K562 (cell line): ENCODE measurements at regions not wholly inside any gene's neighbourhood (a gene's known extent, or its start where the extent isn't known, plus 50 kb on each side); places are given as distances from the start of the nearest gene placed in this dataset.

ENCODE experiments used
- ATAC-seq: fragments of 200-7000 bp; cut with Tn5 transposase; 3 replicates; pipeline ENCODE4 v1.9.1; 2020; ENCODE audit warnings: moderate library complexity
- BruUV-seq: library from RNA; stranded (reverse); fragments of 400-500 nt; replicated peaks from 2 replicates; lab custom pipeline; 2021; lab: Mats Ljungman, UMichigan
- CTCF ChIA-PET: fragments of 300-600 bp; formaldehyde crosslinking; extraction: SDS; loops from one replicate; lab custom pipeline; 2021; ENCODE audit warnings: low intra/inter-chr PET ratio; lab: Yijun Ruan, JAX
- POLR2A ChIA-PET: fragments of 300-600, 350-650 bp; sonication (Branson Sonifier 250); formaldehyde crosslinking; extraction: SDS; loops from one replicate; lab custom pipeline; 2021; ENCODE audit warnings: antibody characterized with exemption, inconsistent platforms; lab: Yijun Ruan, JAX
- DNase-seq, 4 experiments: peaks; one replicate each; pipeline versions ENCODE4 v3.0.0 to v3.0.0-alpha.2; 2011 to 2018; ENCODE audit warnings: low spot score in 3 of 4, mixed read lengths in 3 of 4; ENCODE audit errors: extremely low read depth in 1 of 4
- FAIRE-seq: peaks from 2 replicates; lab custom pipeline; 2011; peaks lifted over from hg19 to GRCh38; lab: Jason Lieb, UNC
- H2AFZ ChIP-seq: 2 replicates; pipeline ENCODE4 v1.6.0; 2011; ENCODE audit warnings: low read depth, low read length, control low read depth, inconsistent platforms
- H3K27ac ChIP-seq: fragments of 200-600 bp; 3 replicates; pipeline ENCODE4 v1.8.0; 2011; ENCODE audit warnings: low read depth, mild to moderate bottlenecking, control low read depth, inconsistent platforms, low read length, moderate library complexity, mixed read lengths; ENCODE audit errors: extremely low read depth
- H3K27me3 ChIP-seq, 2 experiments: fragments of 300-600 bp in 1 of 2; 2 replicates in 1 of 2; 3 replicates in 1 of 2; pipeline versions ENCODE4 v1.6.0 to v1.8.0; 2011; ENCODE audit warnings: inconsistent platforms in 2 of 2, low read length in 2 of 2, mild to moderate bottlenecking in 1 of 2, mixed read lengths in 1 of 2, moderate library complexity in 1 of 2; ENCODE audit not compliant: control insufficient read depth in 2 of 2, insufficient read depth in 2 of 2
- H3K36me3 ChIP-seq: fragments of 300-600 bp; 3 replicates; pipeline ENCODE4 v1.8.0; 2011; ENCODE audit warnings: mild to moderate bottlenecking, low read length, inconsistent platforms; ENCODE audit not compliant: control insufficient read depth, insufficient read depth
- H3K4me1 ChIP-seq, 2 experiments: fragments of 200-600 bp in 1 of 2; replicated peaks in 1 of 2; 2 replicates in 1 of 2; 3 replicates in 1 of 2; pipeline versions ENCODE4 v1.5.1 to v1.8.0; 2011; ENCODE audit warnings: inconsistent platforms in 2 of 2, low read length in 2 of 2, mild to moderate bottlenecking in 1 of 2, mixed read lengths in 1 of 2, moderate library complexity in 1 of 2; ENCODE audit not compliant: control insufficient read depth in 2 of 2, insufficient read depth in 2 of 2
- H3K4me2 ChIP-seq: 2 replicates; pipeline ENCODE4 v1.6.1; 2011; ENCODE audit warnings: low read length, control low read depth, inconsistent platforms, mixed read lengths; ENCODE audit not compliant: insufficient read depth
- H3K4me3 ChIP-seq: fragments of 200-600 bp; sonication (generic), shearing (Covaris generic); 2 replicates; pipeline ENCODE4 v1.5.1; 2016; ENCODE audit warnings: control low read depth, inconsistent platforms
- H3K79me2 ChIP-seq: fragments of 200-600 bp; 3 replicates; pipeline ENCODE4 v1.8.0; 2011; ENCODE audit warnings: low read length, inconsistent platforms; ENCODE audit not compliant: control insufficient read depth, insufficient read depth
- H3K9ac ChIP-seq, 2 experiments: 2 replicates each; pipeline versions ENCODE4 v1.6.0 to v1.6.1; 2011; ENCODE audit warnings: low read depth in 2 of 2, low read length in 2 of 2, control low read depth in 1 of 2, inconsistent platforms in 1 of 2, mild to moderate bottlenecking in 1 of 2, mixed read lengths in 1 of 2; ENCODE audit not compliant: insufficient read depth in 1 of 2
- H3K9me1 ChIP-seq: one replicate; pipeline ENCODE4 v1.6.0; 2011; ENCODE audit warnings: inconsistent platforms, mild to moderate bottlenecking, low read length, moderate library complexity; ENCODE audit not compliant: control insufficient read depth, insufficient read depth
- H3K9me3 ChIP-seq: replicated peaks from 2 replicates; pipeline ENCODE4 v1.5.1; 2011; ENCODE audit warnings: low read depth, low read length, inconsistent platforms; ENCODE audit not compliant: control insufficient read depth, insufficient read depth
- H4K20me1 ChIP-seq: replicated peaks from 2 replicates; pipeline ENCODE4 v1.6.1; 2011; ENCODE audit warnings: low read length, inconsistent platforms, mixed read lengths; ENCODE audit not compliant: control insufficient read depth, insufficient read depth
- CBX1 ChIP-seq: sonication (generic); IDR thresholded peaks from 2 replicates; pipeline ENCODE4 v1.6.1; 2016; ENCODE audit warnings: antibody characterized with exemption, low read depth, mild to moderate bottlenecking
- DACH1 ChIP-seq: fragments of 450-650 bp; IDR thresholded peaks from 2 replicates; pipeline ENCODE4 v1.6.1; 2018; ENCODE audit not compliant: partially characterized antibody
- DMBX1 ChIP-seq: fragments of 250-450 bp; sonication (Bioruptor Pico); IDR thresholded peaks from 2 replicates; pipeline ENCODE4 v1.8.0; 2022; ENCODE audit warnings: inconsistent platforms, mild to moderate bottlenecking, moderate library complexity, borderline replicate concordance
- ESRRB ChIP-seq: fragments of 250-450 bp; sonication (Bioruptor Pico); IDR thresholded peaks from 2 replicates; pipeline ENCODE4 v1.5.0; 2020; ENCODE audit warnings: mild to moderate bottlenecking, moderate library complexity, borderline replicate concordance
- GTF2F1 ChIP-seq: IDR thresholded peaks from 2 replicates; pipeline ENCODE4 v1.6.1; 2011; ENCODE audit warnings: low read depth, low read length, improper control_type of control experiment
- IFI16 ChIP-seq: fragments of 250-450 bp; sonication (Bioruptor Pico); IDR thresholded peaks from 2 replicates; pipeline ENCODE4 v2.1.2; 2022; ENCODE audit warnings: mild to moderate bottlenecking, inconsistent platforms
- KAT7 ChIP-seq: sonication (generic); formaldehyde crosslinking; IDR thresholded peaks from 2 replicates; pipeline ENCODE4 v1.8.0; 2022; ENCODE audit warnings: missing genetic modification reagents, mild to moderate bottlenecking, borderline replicate concordance
- MEIS2 ChIP-seq: fragments of 450-650 bp; IDR thresholded peaks from 2 replicates; pipeline ENCODE4 v1.6.1; 2014; ENCODE audit warnings: mild to moderate bottlenecking; ENCODE audit not compliant: partially characterized antibody
- MIER1 ChIP-seq: fragments of 450-650 bp; IDR thresholded peaks from 2 replicates; pipeline ENCODE4 v1.6.1; 2016; ENCODE audit warnings: antibody characterized with exemption, mild to moderate bottlenecking, low read depth
- SAFB ChIP-seq: fragments of 200-400 bp; formaldehyde crosslinking; IDR thresholded peaks from 2 replicates; pipeline ENCODE4 v1.6.1; 2017; ENCODE audit warnings: low read depth, low read length, borderline replicate concordance
- TEAD2 ChIP-seq: fragments of 450-650 bp; IDR thresholded peaks from 2 replicates; pipeline ENCODE4 v1.6.1; 2016; ENCODE audit warnings: missing genetic modification characterization, control low read depth, missing compliant biosample characterization
- TFAP4 ChIP-seq: sonication (generic); formaldehyde crosslinking; IDR thresholded peaks from 2 replicates; pipeline ENCODE4 v1.8.0; 2022; ENCODE audit warnings: missing genetic modification reagents, mild to moderate bottlenecking, moderate library complexity, borderline replicate concordance
- ZNF174 ChIP-seq: fragments of 250-450 bp; sonication (Bioruptor Pico); IDR thresholded peaks from 2 replicates; pipeline ENCODE4 v1.4.0; 2020; ENCODE audit warnings: mild to moderate bottlenecking
- ZNF740 ChIP-seq, 3 experiments: fragments of 200-800 bp in 1 of 3; sonication (Bioruptor generic) in 1 of 3; sonication (generic) in 1 of 3; formaldehyde crosslinking in 1 of 3; IDR thresholded peaks; 2 replicates each; pipeline versions ENCODE4 v1.6.1 to v1.8.0; 2016 to 2022; ENCODE audit warnings: mild to moderate bottlenecking in 2 of 3, missing compliant biosample characterization in 2 of 3, missing genetic modification characterization in 2 of 3, missing genetic modification reagents in 1 of 3
- WGBS: fragments of 100-300 bp; shearing (Covaris generic); methylation state at CpG from one replicate; pipeline ENCODE4 v1.1.6; 2016; ENCODE audit warnings: low coverage, mixed read lengths; ENCODE audit not compliant: insufficient coverage; ENCODE audit errors: missing lambda C conversion rate; 5-methylcytosine and 5-hydroxymethylcytosine counted together
- in situ Hi-C: fragments of 300-500 bp; cut with MboI; formaldehyde crosslinking; loops from 4 replicates; pipeline ENCODE4 v1.15.0; 2018; ENCODE audit warnings: inconsistent platforms, mixed read lengths
- intact Hi-C: fragments of 100-400 bp; cut with micrococcal nuclease; formaldehyde crosslinking; loops from 2 replicates; pipeline ENCODE4 v1.14.2; 2022

- no peaks in the 10 kb centered on the region for H3K4me1 ChIP-seq
- no peaks in the 10 kb centered on the region for H3K9me1 ChIP-seq
- H3K36me3 ChIP-seq, result no peaks in the 10 kb centered on the region
- intact Hi-C loops (no loop called here), in situ Hi-C loops (no loop called here)
- DNase-seq (no peak), ATAC-seq (no peak), FAIRE-seq (no peak)
- no peaks in the 10 kb centered on the region for H3K79me2 ChIP-seq
- ChIA-PET CTCF (no interaction called here), POLR2A (no interaction called here)
- no peak overlapping the region for H3K27ac ChIP-seq
- 4% methylated on average over 3 of the region's 3 CpGs for WGBS
- TF ChIP-seq DMBX1 (CRISPR knock-in tag), result no peak
- TF ChIP-seq TEAD2 (tag), result no peak
- no peak for TF ChIP-seq ZNF740 (CRISPR knock-in tag; IDR thresholded peaks at IDR 0.05)
- no peak for TF ChIP-seq ZNF740 (tag; IDR thresholded peaks at IDR 0.05)
- TF ChIP-seq TFAP4 (CRISPR knock-in tag), result no peak
- TF ChIP-seq SAFB, result no peak
- no peak for TF ChIP-seq CBX1
- no peak for TF ChIP-seq DACH1
- no peak for TF ChIP-seq IFI16 (CRISPR knock-in tag)
- no peak for TF ChIP-seq MIER1
- TF ChIP-seq KAT7 (CRISPR knock-in tag), result no peak
- TF ChIP-seq MEIS2, result no peak
- no peak for TF ChIP-seq GTF2F1
- no peak for TF ChIP-seq ZNF174
- no peak for TF ChIP-seq ESRRB (CRISPR knock-in tag)
- no TSS peak for BruUV-seq
- no peak overlapping the region for H2AFZ ChIP-seq
- no peak overlapping the region for H3K4me2 ChIP-seq
- H3K9ac ChIP-seq, result no peak overlapping the region
- no peaks in the 10 kb centered on the region for H3K27me3 ChIP-seq
- peaks cover 2% of the 10 kb centered on the region; the same call in 1 of the 2 replicates for H3K9me3 ChIP-seq
- no peaks in the 10 kb centered on the region for H4K20me1 ChIP-seq
- no peak overlapping the region for H3K4me3 ChIP-seq
These were observed 431.7 kb upstream of the CTNND2 start for GRCh38 chr5:12335938-12336337.
